NT2/D1 (cell line): ENCODE measurements at regions not wholly inside any gene's neighbourhood (a gene's known extent, or its start where the extent isn't known, plus 50 kb on each side); places are given as distances from the start of the nearest gene placed in this dataset.

Experiments
- SUZ12 ChIP-seq: IDR thresholded peaks from 2 replicates; pipeline ENCODE4 v1.6.1; 2011; ENCODE audit not compliant: insufficient read length, insufficient read depth; ENCODE audit errors: extremely low read depth
- YY1 ChIP-seq: IDR thresholded peaks from 2 replicates; pipeline ENCODE4 v1.6.1; 2011; ENCODE audit not compliant: insufficient read length, insufficient read depth
- ZNF274 ChIP-seq: IDR thresholded peaks from 2 replicates; pipeline ENCODE4 v1.6.1; 2011; ENCODE audit warnings: mild to moderate bottlenecking, low read depth, low read length

GRCh38 chr21:15164273-15164672, 99.5 kb upstream of the NRIP1 start:
- TF ChIP-seq ZNF274 (no peak), SUZ12 (no peak), YY1 (no peak)
